ENCODE measurements at regions not wholly inside any gene's neighbourhood (a gene's known extent, or its start where the extent isn't known, plus 50 kb on each side); places are given as distances from the start of the nearest gene placed in this dataset.

DNA sequence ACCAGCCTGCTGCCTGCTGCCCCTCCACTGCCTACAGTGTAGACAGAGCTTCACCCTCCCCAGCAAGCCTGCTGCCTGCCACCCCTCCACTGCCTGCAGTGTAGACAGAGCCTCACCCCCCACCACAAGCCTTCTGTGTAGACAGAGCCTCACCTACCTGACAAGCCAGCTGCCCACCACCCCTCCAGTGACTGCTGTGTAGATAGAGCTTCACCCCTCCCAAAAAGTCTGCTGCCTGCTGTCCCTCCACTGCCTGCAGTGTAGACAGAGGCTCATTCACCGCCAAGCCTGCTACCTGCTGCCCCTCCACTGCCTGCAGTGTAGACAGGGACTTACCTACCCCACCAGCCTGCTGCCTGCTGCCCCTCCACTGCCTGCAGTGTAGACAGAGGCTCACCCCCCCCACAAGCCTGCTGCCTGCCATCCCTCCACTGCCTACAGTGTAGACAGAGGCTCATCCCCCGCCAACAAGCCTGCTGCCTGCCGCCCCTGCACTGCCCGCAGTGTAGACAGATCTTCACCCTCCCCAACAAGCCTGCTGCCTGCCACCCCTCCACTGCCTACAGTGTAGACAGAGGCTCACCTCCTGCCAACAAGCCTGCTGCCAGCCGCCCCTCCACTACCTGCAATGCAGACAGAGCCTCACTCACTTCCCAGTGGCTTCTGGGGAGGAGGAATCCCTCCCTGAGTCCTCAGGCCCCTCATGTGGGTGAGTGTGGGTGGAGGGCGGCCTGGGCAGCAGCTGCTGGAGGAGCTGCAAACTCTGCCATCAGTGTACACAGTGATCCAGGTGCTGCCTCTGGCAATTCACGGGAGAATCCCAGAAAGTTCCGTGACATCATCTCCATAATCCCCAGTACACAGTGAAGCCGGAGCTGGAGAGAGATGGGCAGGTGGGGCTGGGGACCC lies 140.9 kb downstream of the DLL1 start:
- Mint-ChIP-seq H3K36me3 (ENCODE audit: insufficient read depth, unreplicated experiment) (no peaks in the 10 kb centered on the region), H3K27me3 (ENCODE audit: unreplicated experiment) (peaks cover 46% of the 10 kb centered on the region), H3K9me3 (ENCODE audit: low read depth, unreplicated experiment) (no peaks in the 10 kb centered on the region), H3K4me3 (ENCODE audit: low read depth, unreplicated experiment) (no peak overlapping the region), H3K27ac (ENCODE audit: unreplicated experiment) (no peak overlapping the region), H3K4me1 (ENCODE audit: low read depth, unreplicated experiment) (no peaks in the 10 kb centered on the region)
- no peak for DNase-seq
- TF ChIP-seq, protein P1, sequence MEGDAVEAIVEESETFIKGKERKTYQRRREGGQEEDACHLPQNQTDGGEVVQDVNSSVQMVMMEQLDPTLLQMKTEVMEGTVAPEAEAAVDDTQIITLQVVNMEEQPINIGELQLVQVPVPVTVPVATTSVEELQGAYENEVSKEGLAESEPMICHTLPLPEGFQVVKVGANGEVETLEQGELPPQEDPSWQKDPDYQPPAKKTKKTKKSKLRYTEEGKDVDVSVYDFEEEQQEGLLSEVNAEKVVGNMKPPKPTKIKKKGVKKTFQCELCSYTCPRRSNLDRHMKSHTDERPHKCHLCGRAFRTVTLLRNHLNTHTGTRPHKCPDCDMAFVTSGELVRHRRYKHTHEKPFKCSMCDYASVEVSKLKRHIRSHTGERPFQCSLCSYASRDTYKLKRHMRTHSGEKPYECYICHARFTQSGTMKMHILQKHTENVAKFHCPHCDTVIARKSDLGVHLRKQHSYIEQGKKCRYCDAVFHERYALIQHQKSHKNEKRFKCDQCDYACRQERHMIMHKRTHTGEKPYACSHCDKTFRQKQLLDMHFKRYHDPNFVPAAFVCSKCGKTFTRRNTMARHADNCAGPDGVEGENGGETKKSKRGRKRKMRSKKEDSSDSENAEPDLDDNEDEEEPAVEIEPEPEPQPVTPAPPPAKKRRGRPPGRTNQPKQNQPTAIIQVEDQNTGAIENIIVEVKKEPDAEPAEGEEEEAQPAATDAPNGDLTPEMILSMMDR (IDR thresholded peaks at IDR 0.05; ENCODE audit: unreplicated experiment) = no peak
- no TSS peak for BruUV-seq (replicated peaks)
- intact Hi-C loops (cut with micrococcal nuclease; ENCODE audit: unreplicated experiment) = no loop called here
- CTCF ChIA-PET = interaction anchor here (0.7 kb wide), 1 partner anchor 86 kb away, joined by 11 read pairs; no protein-coding TSS in a partner anchor

DNA sequence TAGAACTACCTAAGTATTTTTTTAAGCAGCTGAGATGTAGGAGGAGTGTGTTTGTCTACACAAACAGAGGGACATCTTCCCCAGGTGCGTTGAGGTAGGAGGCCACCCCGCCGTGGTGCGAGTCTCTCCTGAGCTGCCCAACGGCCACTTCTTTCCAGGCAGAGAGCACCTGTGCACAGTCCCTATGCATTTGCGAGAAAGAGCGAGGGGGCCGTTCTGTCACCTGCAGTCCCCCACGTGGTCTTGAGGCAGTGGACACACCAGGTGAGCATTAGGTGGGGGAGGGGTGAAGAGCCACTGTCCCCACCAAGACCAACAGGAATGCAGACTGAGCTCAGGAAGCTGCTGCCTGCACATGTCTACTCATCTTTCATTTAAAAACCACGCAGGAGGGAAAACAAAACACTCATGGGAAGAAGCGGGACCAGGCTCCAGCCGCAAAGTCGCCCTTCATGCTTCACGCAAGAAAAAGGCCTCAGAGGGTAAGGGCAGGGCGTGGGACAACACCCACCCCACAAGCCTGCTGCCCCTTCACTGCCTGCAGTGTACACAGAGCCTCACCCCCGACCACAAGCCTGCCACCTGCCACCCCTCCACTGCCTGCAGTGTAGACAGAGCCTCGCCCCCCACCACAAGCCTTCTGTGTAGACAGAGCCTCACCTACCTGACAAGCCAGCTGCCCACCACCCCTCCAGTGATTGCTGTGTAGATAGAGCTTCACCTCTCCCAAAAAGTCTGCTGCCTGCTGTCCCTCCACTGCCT lies 142.0 kb downstream of the DLL1 start:
- BruUV-seq (replicated peaks) = no TSS peak
- Mint-ChIP-seq H3K4me3 (ENCODE audit: low read depth, unreplicated experiment) (no peak overlapping the region), H3K27me3 (ENCODE audit: unreplicated experiment) (peaks cover 46% of the 10 kb centered on the region), H3K36me3 (ENCODE audit: insufficient read depth, unreplicated experiment) (no peaks in the 10 kb centered on the region), H3K4me1 (ENCODE audit: low read depth, unreplicated experiment) (no peaks in the 10 kb centered on the region), H3K27ac (ENCODE audit: unreplicated experiment) (no peak overlapping the region), H3K9me3 (ENCODE audit: low read depth, unreplicated experiment) (no peaks in the 10 kb centered on the region)
- CTCF ChIA-PET = interaction anchor here (0.7 kb wide), 1 partner anchor 85 kb away, joined by 11 read pairs; no protein-coding TSS in a partner anchor
- TF ChIP-seq, protein P1 (IDR thresholded peaks at IDR 0.05; ENCODE audit: unreplicated experiment) = no peak
- intact Hi-C loops (cut with micrococcal nuclease; ENCODE audit: unreplicated experiment) = no loop called here
- DNase-seq = no peak

DNA sequence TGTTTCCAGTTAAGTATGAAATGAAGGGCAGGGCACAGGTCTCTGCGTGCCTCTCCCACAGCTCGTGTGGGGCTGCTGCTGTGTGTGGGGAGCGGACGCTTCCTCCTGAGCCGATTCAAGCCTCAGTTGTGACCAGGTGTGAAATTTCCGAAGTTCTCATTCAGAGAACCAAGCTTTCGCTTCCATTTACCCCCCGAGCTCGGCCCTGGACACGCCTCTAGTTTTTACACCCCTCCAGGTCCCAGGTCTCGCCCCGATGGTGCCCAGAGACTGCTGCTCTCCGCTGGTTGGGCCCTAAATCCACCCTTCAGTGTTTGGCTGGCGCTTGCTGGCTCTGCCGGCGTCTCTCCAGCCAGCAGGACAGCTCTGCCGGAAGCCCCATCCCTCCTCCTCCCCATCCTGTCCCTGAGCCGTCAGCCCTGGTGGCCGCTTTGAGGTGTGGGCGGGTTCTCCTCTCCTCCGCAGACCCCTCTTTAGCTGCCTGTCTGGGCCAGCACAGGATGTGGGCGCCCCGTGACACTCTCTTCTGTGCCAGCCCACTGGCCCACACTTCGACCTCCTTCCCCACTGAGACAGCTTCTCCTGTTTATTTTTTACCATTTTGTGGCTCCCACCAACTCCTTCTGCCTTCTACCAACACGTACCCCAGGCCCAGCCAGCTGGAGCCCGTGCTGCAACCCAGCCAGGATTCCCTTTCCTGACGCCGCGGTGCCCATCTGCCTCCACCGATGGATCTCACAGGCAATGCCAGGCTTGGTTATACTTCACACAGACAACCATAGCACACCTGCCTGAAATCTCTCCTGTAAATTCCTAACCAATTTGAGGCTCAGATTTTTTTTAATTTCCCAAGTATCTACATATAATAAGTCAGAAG lies 142.8 kb downstream of the DLL1 start:
- BruUV-seq (replicated peaks) = no TSS peak
- H3K27ac Mint-ChIP-seq (ENCODE audit: unreplicated experiment) = no peak overlapping the region
- no peaks in the 10 kb centered on the region for H3K4me1 Mint-ChIP-seq (ENCODE audit: low read depth, unreplicated experiment)
- H3K9me3 Mint-ChIP-seq (ENCODE audit: low read depth, unreplicated experiment) = no peaks in the 10 kb centered on the region
- DNase-seq = no peak
- no peak overlapping the region for H3K4me3 Mint-ChIP-seq (ENCODE audit: low read depth, unreplicated experiment)
- intact Hi-C loops (cut with micrococcal nuclease; ENCODE audit: unreplicated experiment) = no loop called here
- CTCF ChIA-PET = no interaction called here
- TF ChIP-seq, protein P1 (IDR thresholded peaks at IDR 0.05; ENCODE audit: unreplicated experiment) = no peak
- H3K27me3 Mint-ChIP-seq (ENCODE audit: unreplicated experiment) = peaks cover 46% of the 10 kb centered on the region
- no peaks in the 10 kb centered on the region for H3K36me3 Mint-ChIP-seq (ENCODE audit: insufficient read depth, unreplicated experiment)
